ENCODE measurements at regions not wholly inside any gene's neighbourhood (a gene's known extent, or its start where the extent isn't known, plus 50 kb on each side); places are given as distances from the start of the nearest gene placed in this dataset.

DNA sequence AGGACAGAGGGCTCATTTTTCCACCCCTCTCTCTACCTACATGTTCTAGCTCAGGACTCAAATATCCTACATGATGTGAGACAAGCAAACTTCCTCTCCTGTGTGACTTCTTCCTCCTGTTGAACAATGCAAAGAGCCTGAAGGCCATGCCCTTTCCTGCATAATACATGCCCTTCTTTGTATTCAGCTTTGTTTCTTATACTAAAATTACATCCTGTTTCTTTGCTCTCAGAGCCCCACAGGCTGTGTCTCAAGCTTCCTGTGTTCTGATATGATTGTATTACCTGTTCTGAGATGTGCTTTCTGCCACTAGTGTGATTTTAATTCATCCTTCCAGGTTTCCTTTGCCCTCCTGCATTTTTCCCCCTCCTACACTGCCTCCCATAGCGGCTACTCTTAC is 166.4 kb upstream of the AFF2 start:
- Histone ChIP-seq H3K4me2 (ENCODE audit: insufficient read depth, low read length) (no peak overlapping the region), H3K9me1 (replicated peaks; ENCODE audit: control insufficient read depth, extremely low read depth, insufficient read depth, low read length) (no peaks in the 10 kb centered on the region), H4K20me1 (replicated peaks; ENCODE audit: control insufficient read depth, extremely low read depth, insufficient read depth, low read length) (no peaks in the 10 kb centered on the region), H3K27me3 (ENCODE audit: control insufficient read depth in 2 of 2, insufficient read depth in 2 of 2, low read length in 2 of 2) (no peaks in the 10 kb centered on the region), H3K79me2 (ENCODE audit: control insufficient read depth, insufficient read depth, low read length) (no peaks in the 10 kb centered on the region), H3K4me3 (replicated peaks in 1 of 3; ENCODE audit: insufficient read depth in 1 of 3, low read depth in 1 of 3, low read length in 3 of 3) (no peak overlapping the region), H3K9ac (replicated peaks; ENCODE audit: extremely low read depth, insufficient read depth, low read length) (no peak overlapping the region), H2AFZ (ENCODE audit: low read depth, low read length) (no peak overlapping the region), H3K9me3 (replicated peaks; ENCODE audit: control insufficient read depth, insufficient read depth, low read length) (no peaks in the 10 kb centered on the region), H3K27ac (ENCODE audit: insufficient read depth, low read depth, low read length) (no peak overlapping the region), H3K36me3 (ENCODE audit: control insufficient read depth in 2 of 2, extremely low read depth in 1 of 2, insufficient read depth in 2 of 2, low read length in 2 of 2) (no peaks in the 10 kb centered on the region), H3K4me1 (ENCODE audit: control insufficient read depth, extremely low read depth, insufficient read depth, low read length) (peaks cover 2% of the 10 kb centered on the region)
- ChIA-PET POLR2A (no interaction called here), CTCF (no interaction called here)
- intact Hi-C loops (cut with micrococcal nuclease) = no loop called here
- BruUV-seq (replicated peaks) = no TSS peak
- TF ChIP-seq EZH2 (IDR thresholded peaks at IDR 0.05; ENCODE audit: borderline replicate concordance, low read depth, low read length, severe bottlenecking) = no peak
- TF ChIP-seq MYC (IDR thresholded peaks at IDR 0.05; ENCODE audit: low read depth, low read length) = no peak
- TF ChIP-seq FOS (IDR thresholded peaks at IDR 0.05; ENCODE audit: borderline replicate concordance, insufficient read depth, low read length) = peak; percentile 7
- TF ChIP-seq, protein P1, sequence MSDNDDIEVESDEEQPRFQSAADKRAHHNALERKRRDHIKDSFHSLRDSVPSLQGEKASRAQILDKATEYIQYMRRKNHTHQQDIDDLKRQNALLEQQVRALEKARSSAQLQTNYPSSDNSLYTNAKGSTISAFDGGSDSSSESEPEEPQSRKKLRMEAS (IDR thresholded peaks at IDR 0.05; ENCODE audit: insufficient read depth, insufficient read length) = no peak
- TF ChIP-seq GATA2 (IDR thresholded peaks at IDR 0.05; ENCODE audit: insufficient read depth, insufficient read length, low read depth, low read length) = no peak
- TF ChIP-seq POLR2AphosphoS5 (IDR thresholded peaks at IDR 0.05; ENCODE audit: insufficient read depth, low read depth, low read length) = no peak
- DNase-seq (ENCODE audit: low read depth, low spot score) = peak; percentile 6
- FAIRE-seq = no peak
- dilution Hi-C loops (cut with MboI; ENCODE audit: extremely low pct_ligation_motif_present, low sequenced_read_pairs) = no loop called here

- no peak overlapping the region for H3K9ac ChIP-seq (replicated peaks; ENCODE audit: extremely low read depth, insufficient read depth, low read length)
- H2AFZ ChIP-seq (ENCODE audit: low read depth, low read length) = no peak overlapping the region
- dilution Hi-C loops (cut with MboI; ENCODE audit: extremely low pct_ligation_motif_present, low sequenced_read_pairs) (no loop called here), intact Hi-C loops (cut with micrococcal nuclease) (no loop called here)
- H4K20me1 ChIP-seq (replicated peaks; ENCODE audit: control insufficient read depth, extremely low read depth, insufficient read depth, low read length) = no peaks in the 10 kb centered on the region
- no peaks in the 10 kb centered on the region for H3K9me3 ChIP-seq (replicated peaks; ENCODE audit: control insufficient read depth, insufficient read depth, low read length)
- peaks cover 2% of the 10 kb centered on the region for H3K4me1 ChIP-seq (ENCODE audit: control insufficient read depth, extremely low read depth, insufficient read depth, low read length)
- no TSS peak for BruUV-seq (replicated peaks)
- H3K9me1 ChIP-seq (replicated peaks; ENCODE audit: control insufficient read depth, extremely low read depth, insufficient read depth, low read length) = no peaks in the 10 kb centered on the region
- ChIA-PET CTCF (no interaction called here), POLR2A (no interaction called here)
- FAIRE-seq (no peak), DNase-seq (ENCODE audit: low read depth, low spot score) (no peak)
- no peak for TF ChIP-seq POLR2A (IDR thresholded peaks at IDR 0.05; ENCODE audit: low read depth, low read length)
- TF ChIP-seq JUN (IDR thresholded peaks at IDR 0.05; ENCODE audit: borderline replicate concordance, insufficient read depth, insufficient read length, low read depth) = no peak
- no peak for TF ChIP-seq EZH2 (IDR thresholded peaks at IDR 0.05; ENCODE audit: borderline replicate concordance, low read depth, low read length, severe bottlenecking)
- TF ChIP-seq POLR2AphosphoS5 (IDR thresholded peaks at IDR 0.05; ENCODE audit: insufficient read depth, low read depth, low read length) = no peak
- no peak for TF ChIP-seq CTCF (IDR thresholded peaks at IDR 0.05; ENCODE audit: extremely low read depth in 1 of 2, insufficient read depth in 1 of 2, low read depth in 1 of 2, low read length in 2 of 2)
- TF ChIP-seq FOS (IDR thresholded peaks at IDR 0.05; ENCODE audit: borderline replicate concordance, insufficient read depth, low read length) = no peak
- no peak for TF ChIP-seq MYC (IDR thresholded peaks at IDR 0.05; ENCODE audit: low read depth, low read length)
- TF ChIP-seq, protein P1 (IDR thresholded peaks at IDR 0.05; ENCODE audit: insufficient read depth, insufficient read length) = no peak
- TF ChIP-seq GATA2 (IDR thresholded peaks at IDR 0.05; ENCODE audit: insufficient read depth, insufficient read length, low read depth, low read length) = no peak
- H3K27ac ChIP-seq (ENCODE audit: insufficient read depth, low read depth, low read length) = no peak overlapping the region
- H3K4me3 ChIP-seq (replicated peaks in 1 of 3; ENCODE audit: insufficient read depth in 1 of 3, low read depth in 1 of 3, low read length in 3 of 3) = no peak overlapping the region
- H3K36me3 ChIP-seq (ENCODE audit: control insufficient read depth in 2 of 2, extremely low read depth in 1 of 2, insufficient read depth in 2 of 2, low read length in 2 of 2) = no peaks in the 10 kb centered on the region
- H3K79me2 ChIP-seq (ENCODE audit: control insufficient read depth, insufficient read depth, low read length) = no peaks in the 10 kb centered on the region
- no peaks in the 10 kb centered on the region for H3K27me3 ChIP-seq (ENCODE audit: control insufficient read depth in 2 of 2, insufficient read depth in 2 of 2, low read length in 2 of 2)
- no peak overlapping the region for H3K4me2 ChIP-seq (ENCODE audit: insufficient read depth, low read length)
These were observed 162.5 kb upstream of the AFF2 start for GRCh38 chrX:148337873-148338272.

Measured in endothelial cell of umbilical vein (primary cell).